Activated T-cell treated with anti-CD3 and anti-CD28 coated beads, Interleukin-2, amount 50 U/mL, for 72 hours (primary cell): ENCODE measurements at regions not wholly inside any gene's neighbourhood (a gene's known extent, or its start where the extent isn't known, plus 50 kb on each side); places are given as distances from the start of the nearest gene placed in this dataset.

ENCODE experiments used
- ATAC-seq, 2 donors: fragments of 150-1000 bp; cut with Tn5 transposase; replicated peaks in 1 of 2; 2 replicates each; pipeline ENCODE4 v1.10.0; 2021; ENCODE audit warnings: moderate library complexity in 2 of 2, mild to moderate bottlenecking in 1 of 2
- DNase-seq, 2 donors: peaks; one replicate each; pipeline ENCODE4 v3.0.0; 2021 to 2022; ENCODE audit warnings: mixed read lengths in 1 of 2
- H3K27ac Mint-ChIP-seq: one replicate; pipeline ENCODE4 v1.8.0; 2022; ENCODE audit warnings: mild to moderate bottlenecking, moderate library complexity, mixed read lengths
- H3K27me3 Mint-ChIP-seq: one replicate; pipeline ENCODE4 v1.8.0; 2022; ENCODE audit warnings: low read depth, mixed read lengths
- H3K36me3 Mint-ChIP-seq, 2 donors: one replicate each; pipeline ENCODE4 v1.8.0; 2022; ENCODE audit warnings: mixed read lengths in 2 of 2, mild to moderate bottlenecking in 1 of 2; ENCODE audit not compliant: insufficient read depth in 2 of 2
- H3K4me1 Mint-ChIP-seq: one replicate; pipeline ENCODE4 v1.8.0; 2022; ENCODE audit warnings: low read depth, mixed read lengths
- H3K4me3 Mint-ChIP-seq, 2 donors: one replicate each; pipeline ENCODE4 v1.8.0; 2022; ENCODE audit warnings: mild to moderate bottlenecking in 2 of 2, mixed read lengths in 2 of 2, moderate library complexity in 2 of 2
- H3K9me3 Mint-ChIP-seq, 2 donors: one replicate each; pipeline ENCODE4 v1.8.0; 2022; ENCODE audit warnings: mixed read lengths in 2 of 2

DNA sequence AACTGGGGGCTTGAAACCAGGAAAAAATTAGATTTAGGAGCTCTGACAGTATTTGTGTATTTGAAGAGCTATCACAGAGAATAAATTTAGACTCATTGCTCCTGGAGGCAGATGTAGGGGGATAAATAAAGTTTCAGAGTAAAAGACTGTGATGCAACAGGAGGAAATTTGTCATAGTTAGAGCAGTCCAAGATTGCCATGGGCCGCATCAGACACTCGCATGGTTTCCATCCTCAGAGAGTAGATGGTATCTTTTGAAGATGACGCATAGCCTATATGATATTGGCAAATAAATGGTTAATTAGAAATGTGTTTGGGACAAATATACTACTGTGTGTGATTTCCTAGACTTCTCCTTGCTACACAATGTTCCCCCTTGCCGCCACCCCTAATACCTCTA, 170.5 kb downstream of the FTCDNL1 start:
- H3K27ac Mint-ChIP-seq: no peak overlapping the region
- no peaks in the 10 kb centered on the region for H3K36me3 Mint-ChIP-seq
- no peak for DNase-seq
- H3K27me3 Mint-ChIP-seq: peaks cover 20% of the 10 kb centered on the region
- H3K4me1 Mint-ChIP-seq: peaks cover 4% of the 10 kb centered on the region
- H3K4me3 Mint-ChIP-seq: no peak overlapping the region
- ATAC-seq: no peak
- no peaks in the 10 kb centered on the region for H3K9me3 Mint-ChIP-seq

DNA sequence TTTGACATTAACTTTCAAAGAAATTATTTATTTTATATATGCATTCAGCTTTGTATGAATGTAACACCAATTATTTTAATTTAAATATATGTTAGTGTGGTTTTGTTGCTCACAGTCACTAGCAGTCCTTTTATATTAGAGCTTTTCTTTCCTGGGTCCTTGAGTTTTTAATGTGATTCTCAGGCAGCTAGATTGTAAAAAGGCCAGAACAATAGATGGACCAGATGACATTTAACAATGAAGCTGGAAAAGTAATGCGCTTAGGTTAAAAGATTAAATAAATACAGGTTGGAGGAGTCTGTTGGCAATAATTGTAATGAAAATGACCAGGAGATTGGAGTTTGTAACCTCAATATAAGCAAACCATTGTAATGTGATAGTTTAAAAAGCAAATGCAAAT, 171.1 kb downstream of the FTCDNL1 start:
- Mint-ChIP-seq H3K27ac (no peak overlapping the region), H3K4me3 (no peak overlapping the region), H3K36me3 (no peaks in the 10 kb centered on the region), H3K4me1 (no peaks in the 10 kb centered on the region), H3K9me3 (no peaks in the 10 kb centered on the region), H3K27me3 (peaks cover 20% of the 10 kb centered on the region)
- no peak for DNase-seq
- ATAC-seq: no peak

DNA sequence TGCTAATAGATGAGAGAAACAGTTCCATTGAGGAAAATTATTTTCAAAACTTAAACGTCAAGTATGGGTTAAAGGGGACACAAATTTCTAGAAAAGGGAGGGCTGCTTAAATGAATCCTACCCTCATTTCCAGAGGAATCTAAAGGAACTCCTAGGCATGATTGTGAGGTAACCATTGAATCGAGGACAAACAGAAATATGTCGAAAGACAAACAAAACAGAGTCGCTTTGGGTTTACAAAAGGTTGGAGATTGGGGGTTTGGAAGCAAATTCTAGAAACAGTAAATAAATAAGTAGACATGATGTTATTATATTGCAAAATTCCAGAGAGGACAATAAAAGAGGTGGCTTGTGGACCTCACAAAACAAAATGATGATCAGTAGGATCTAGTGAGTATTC, 173.1 kb downstream of the FTCDNL1 start:
- Mint-ChIP-seq H3K4me1 (no peaks in the 10 kb centered on the region), H3K27ac (no peak overlapping the region), H3K9me3 (no peaks in the 10 kb centered on the region), H3K4me3 (no peak overlapping the region), H3K36me3 (no peaks in the 10 kb centered on the region), H3K27me3 (peaks cover 20% of the 10 kb centered on the region)
- DNase-seq (no peak), ATAC-seq (no peak)

DNA sequence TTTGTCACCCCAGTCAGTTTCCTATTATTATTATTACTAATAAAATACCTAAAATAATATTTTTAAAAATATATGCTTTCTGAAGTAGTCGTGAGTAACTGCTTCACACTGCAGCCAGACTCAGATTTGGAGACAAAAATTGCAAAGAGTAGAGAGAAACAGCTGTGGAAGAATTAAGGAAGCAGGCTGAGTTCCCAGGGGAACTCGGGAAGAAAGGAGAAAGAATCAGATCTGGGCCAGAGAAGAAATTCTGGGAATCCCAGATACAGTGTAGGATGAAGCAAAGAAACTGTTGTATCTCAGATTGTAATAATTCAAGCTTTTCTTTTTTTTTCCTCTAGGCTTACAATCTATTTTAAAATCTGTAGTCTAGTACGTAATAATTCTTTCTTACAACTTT, 182.3 kb downstream of the FTCDNL1 start:
- Mint-ChIP-seq H3K27ac (no peak overlapping the region), H3K27me3 (peaks cover 10% of the 10 kb centered on the region), H3K36me3 (no peaks in the 10 kb centered on the region), H3K9me3 (no peaks in the 10 kb centered on the region), H3K4me3 (no peak overlapping the region), H3K4me1 (no peaks in the 10 kb centered on the region)
- no peak for ATAC-seq
- no peak for DNase-seq

- Mint-ChIP-seq H3K4me3 (no peak overlapping the region), H3K36me3 (no peaks in the 10 kb centered on the region), H3K27me3 (peaks cover 16% of the 10 kb centered on the region), H3K27ac (no peak overlapping the region), H3K9me3 (no peaks in the 10 kb centered on the region), H3K4me1 (peaks cover 6% of the 10 kb centered on the region)
- DNase-seq (no peak), ATAC-seq (no peak)
Measured at GRCh38 chr2:199663157-199663556, 187.8 kb downstream of the FTCDNL1 start.

- Mint-ChIP-seq H3K36me3 (peaks cover 0 to 5% of the 10 kb centered on the region in 2 donors), H3K27ac (no peak overlapping the region), H3K4me1 (peaks cover 9% of the 10 kb centered on the region), H3K4me3 (no peak overlapping the region), H3K9me3 (peaks cover 0 to 3% of the 10 kb centered on the region in 2 donors), H3K27me3 (peaks cover 25% of the 10 kb centered on the region)
- no peak for ATAC-seq
- DNase-seq: no peak
Measured at GRCh38 chr2:199662255-199662654, 188.7 kb downstream of the FTCDNL1 start.

- DNase-seq (no peak), ATAC-seq (no peak)
- Mint-ChIP-seq H3K4me1 (peaks cover 9% of the 10 kb centered on the region), H3K36me3 (peaks cover 3 to 6% of the 10 kb centered on the region in 2 donors), H3K27me3 (peaks cover 29% of the 10 kb centered on the region), H3K4me3 (no peak overlapping the region), H3K9me3 (peaks cover under 1 to 7% of the 10 kb centered on the region in 2 donors), H3K27ac (no peak overlapping the region)
Measured at GRCh38 chr2:199660167-199660566, 190.8 kb downstream of the FTCDNL1 start.

DNA sequence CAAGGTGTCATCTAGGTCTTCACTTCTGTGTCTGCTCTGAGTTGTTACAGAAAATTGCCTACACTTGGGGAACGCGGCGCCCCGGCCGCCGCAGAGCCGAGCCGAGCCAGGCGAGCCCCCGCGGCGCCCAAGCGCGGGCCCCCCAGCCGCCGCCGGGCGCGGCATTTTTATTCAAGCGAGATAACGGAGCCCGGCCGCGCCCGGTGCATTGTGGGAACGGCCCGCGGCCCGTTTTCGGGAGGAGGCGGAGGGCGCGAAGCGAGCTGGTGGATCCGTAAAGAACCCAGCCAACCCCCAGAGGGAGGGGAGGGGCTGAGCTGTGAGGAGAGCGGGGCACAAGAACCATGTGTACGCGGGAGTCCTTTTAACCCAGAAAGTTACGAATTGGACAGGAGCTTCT, 191.8 kb downstream of the FTCDNL1 start:
- H3K4me1 Mint-ChIP-seq: peaks cover 9% of the 10 kb centered on the region
- H3K27ac Mint-ChIP-seq: no peak overlapping the region
- peak; percentile 20 to 21 for DNase-seq
- no peak overlapping the region for H3K4me3 Mint-ChIP-seq
- H3K9me3 Mint-ChIP-seq: peaks cover 3 to 7% of the 10 kb centered on the region in 2 donors
- peaks cover 3 to 6% of the 10 kb centered on the region in 2 donors for H3K36me3 Mint-ChIP-seq
- ATAC-seq: peak; percentile 26 to 62
- peaks cover 29% of the 10 kb centered on the region for H3K27me3 Mint-ChIP-seq

- Mint-ChIP-seq H3K4me1 (no peaks in the 10 kb centered on the region), H3K27me3 (no peaks in the 10 kb centered on the region), H3K27ac (no peak overlapping the region), H3K9me3 (peaks cover 0 to 2% of the 10 kb centered on the region in 2 donors), H3K36me3 (peaks cover 0 to 1% of the 10 kb centered on the region in 2 donors), H3K4me3 (no peak overlapping the region)
- no peak for ATAC-seq
- DNase-seq: no peak
Measured at GRCh38 chr2:199646439-199646838, 188.7 kb upstream of the SATB2 start.

DNA sequence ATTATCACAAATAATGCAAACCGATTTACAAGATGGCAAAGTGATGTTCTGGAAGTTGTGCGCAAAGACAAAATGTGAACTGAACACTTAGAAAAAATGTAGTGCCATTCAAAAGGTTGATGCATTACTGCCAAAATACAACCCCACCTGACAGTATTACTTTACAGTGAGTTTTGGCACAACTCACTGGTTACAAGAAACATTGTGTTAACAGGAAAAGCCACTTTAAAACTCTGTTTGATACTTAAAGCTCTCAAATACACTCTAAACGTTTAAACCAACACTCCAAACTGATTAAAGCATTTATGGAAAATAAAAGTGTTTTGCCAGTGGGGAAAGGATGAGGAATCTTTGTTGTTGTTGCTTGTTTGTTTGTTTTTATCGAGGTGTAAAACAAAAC, 173.4 kb upstream of the SATB2 start:
- Mint-ChIP-seq H3K9me3 (no peaks in the 10 kb centered on the region), H3K4me3 (no peak overlapping the region), H3K36me3 (no peaks in the 10 kb centered on the region), H3K27me3 (no peaks in the 10 kb centered on the region), H3K4me1 (no peaks in the 10 kb centered on the region), H3K27ac (no peak overlapping the region)
- no peak for DNase-seq
- ATAC-seq: no peak

DNA sequence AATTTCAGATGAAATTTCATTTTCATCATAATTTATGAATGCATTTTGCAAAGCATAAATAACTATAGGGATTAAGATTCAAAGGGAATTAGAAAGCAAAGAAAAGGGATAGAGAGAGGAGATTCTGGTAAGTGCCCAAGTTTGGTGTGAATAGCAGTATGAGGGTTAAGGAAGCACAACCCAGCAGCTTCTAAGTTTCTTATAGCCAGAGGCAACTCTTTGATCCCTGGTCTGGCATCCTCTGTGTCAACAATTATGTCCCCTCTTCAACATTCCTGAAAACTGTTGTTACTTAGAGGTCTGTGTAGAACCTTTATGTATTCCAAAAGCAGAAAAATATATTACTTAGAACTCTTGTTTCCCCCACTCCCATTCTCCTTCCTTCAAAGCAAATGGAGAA, 171.6 kb upstream of the SATB2 start:
- H3K4me3 Mint-ChIP-seq: no peak overlapping the region
- ATAC-seq: no peak
- H3K36me3 Mint-ChIP-seq: no peaks in the 10 kb centered on the region
- no peaks in the 10 kb centered on the region for H3K9me3 Mint-ChIP-seq
- H3K27ac Mint-ChIP-seq: no peak overlapping the region
- no peaks in the 10 kb centered on the region for H3K27me3 Mint-ChIP-seq
- DNase-seq: no peak
- no peaks in the 10 kb centered on the region for H3K4me1 Mint-ChIP-seq

DNA sequence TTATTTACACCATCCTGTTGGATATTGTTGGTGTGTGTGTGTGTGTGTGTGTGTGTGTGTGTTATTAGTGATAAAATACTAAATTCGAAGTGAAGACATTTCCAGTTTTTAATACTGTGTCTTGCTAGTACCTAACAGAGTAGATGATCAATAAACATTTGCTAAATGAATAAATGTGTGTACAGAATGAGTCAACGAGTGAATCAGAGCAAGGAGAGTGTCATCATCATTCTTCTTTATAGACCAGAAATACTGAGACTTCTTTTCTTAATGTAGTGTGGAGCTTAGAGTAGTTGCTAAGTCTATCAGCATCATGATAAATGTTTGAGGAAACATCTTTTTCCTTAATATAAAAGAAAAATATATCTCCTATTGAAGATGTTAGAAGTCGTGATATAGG, 169.7 kb upstream of the SATB2 start:
- Mint-ChIP-seq H3K36me3 (no peaks in the 10 kb centered on the region), H3K27me3 (no peaks in the 10 kb centered on the region), H3K9me3 (no peaks in the 10 kb centered on the region), H3K27ac (no peak overlapping the region), H3K4me1 (no peaks in the 10 kb centered on the region), H3K4me3 (no peak overlapping the region)
- DNase-seq: no peak
- ATAC-seq: peak in 1 of 2 donors; percentile 52

GRCh38 chr2:199624958-199625357, 167.2 kb upstream of the SATB2 start:
- Mint-ChIP-seq H3K9me3 (no peaks in the 10 kb centered on the region), H3K4me3 (no peak overlapping the region), H3K36me3 (no peaks in the 10 kb centered on the region), H3K27ac (no peak overlapping the region), H3K4me1 (no peaks in the 10 kb centered on the region), H3K27me3 (no peaks in the 10 kb centered on the region)
- no peak for DNase-seq
- ATAC-seq: no peak

DNA sequence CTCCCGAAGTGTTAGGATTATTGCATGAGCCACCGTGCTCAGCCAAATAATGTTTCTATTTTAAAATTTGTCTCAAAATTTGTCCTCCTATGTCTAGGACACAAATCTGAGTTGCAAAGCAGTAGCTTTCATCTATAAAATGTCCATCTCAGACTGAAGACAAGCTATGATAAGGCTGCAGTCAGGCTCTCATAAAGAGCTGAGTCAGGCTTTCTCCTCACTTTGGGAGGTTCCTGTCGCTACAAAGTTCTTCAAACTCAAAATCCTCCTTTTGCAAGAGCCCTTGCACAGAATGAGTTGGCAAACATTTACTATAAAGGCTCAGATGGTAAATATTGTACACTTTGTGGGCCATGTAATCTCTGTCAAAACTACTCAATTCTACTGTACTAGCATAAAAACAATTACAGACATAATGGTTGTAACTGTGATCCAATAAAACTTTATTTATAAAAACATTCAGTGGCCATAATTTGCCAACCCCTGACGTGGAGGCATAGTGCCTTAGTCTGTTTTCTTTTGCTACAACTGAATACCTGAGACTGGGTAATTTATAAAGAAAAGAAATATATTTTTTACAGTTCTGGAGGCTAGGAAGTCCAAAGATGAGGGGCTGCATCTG, 154.9 kb upstream of the SATB2 start:
- no peak overlapping the region for H3K27ac Mint-ChIP-seq
- H3K36me3 Mint-ChIP-seq: no peaks in the 10 kb centered on the region
- ATAC-seq: no peak
- H3K27me3 Mint-ChIP-seq: peaks cover 18% of the 10 kb centered on the region
- no peak overlapping the region for H3K4me3 Mint-ChIP-seq
- DNase-seq: no peak
- H3K9me3 Mint-ChIP-seq: no peaks in the 10 kb centered on the region
- H3K4me1 Mint-ChIP-seq: no peaks in the 10 kb centered on the region
